ENCODE measurements at regions not wholly inside any gene's neighbourhood (a gene's known extent, or its start where the extent isn't known, plus 50 kb on each side); places are given as distances from the start of the nearest gene placed in this dataset.

- no peak for TF ChIP-seq YY1 (IDR thresholded peaks at IDR 0.05; ENCODE audit: low read depth)
- no peak for TF ChIP-seq EP300 (IDR thresholded peaks at IDR 0.05; ENCODE audit: borderline replicate concordance)
- TF ChIP-seq, protein P1, sequence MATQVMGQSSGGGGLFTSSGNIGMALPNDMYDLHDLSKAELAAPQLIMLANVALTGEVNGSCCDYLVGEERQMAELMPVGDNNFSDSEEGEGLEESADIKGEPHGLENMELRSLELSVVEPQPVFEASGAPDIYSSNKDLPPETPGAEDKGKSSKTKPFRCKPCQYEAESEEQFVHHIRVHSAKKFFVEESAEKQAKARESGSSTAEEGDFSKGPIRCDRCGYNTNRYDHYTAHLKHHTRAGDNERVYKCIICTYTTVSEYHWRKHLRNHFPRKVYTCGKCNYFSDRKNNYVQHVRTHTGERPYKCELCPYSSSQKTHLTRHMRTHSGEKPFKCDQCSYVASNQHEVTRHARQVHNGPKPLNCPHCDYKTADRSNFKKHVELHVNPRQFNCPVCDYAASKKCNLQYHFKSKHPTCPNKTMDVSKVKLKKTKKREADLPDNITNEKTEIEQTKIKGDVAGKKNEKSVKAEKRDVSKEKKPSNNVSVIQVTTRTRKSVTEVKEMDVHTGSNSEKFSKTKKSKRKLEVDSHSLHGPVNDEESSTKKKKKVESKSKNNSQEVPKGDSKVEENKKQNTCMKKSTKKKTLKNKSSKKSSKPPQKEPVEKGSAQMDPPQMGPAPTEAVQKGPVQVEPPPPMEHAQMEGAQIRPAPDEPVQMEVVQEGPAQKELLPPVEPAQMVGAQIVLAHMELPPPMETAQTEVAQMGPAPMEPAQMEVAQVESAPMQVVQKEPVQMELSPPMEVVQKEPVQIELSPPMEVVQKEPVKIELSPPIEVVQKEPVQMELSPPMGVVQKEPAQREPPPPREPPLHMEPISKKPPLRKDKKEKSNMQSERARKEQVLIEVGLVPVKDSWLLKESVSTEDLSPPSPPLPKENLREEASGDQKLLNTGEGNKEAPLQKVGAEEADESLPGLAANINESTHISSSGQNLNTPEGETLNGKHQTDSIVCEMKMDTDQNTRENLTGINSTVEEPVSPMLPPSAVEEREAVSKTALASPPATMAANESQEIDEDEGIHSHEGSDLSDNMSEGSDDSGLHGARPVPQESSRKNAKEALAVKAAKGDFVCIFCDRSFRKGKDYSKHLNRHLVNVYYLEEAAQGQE (IDR thresholded peaks at IDR 0.05; ENCODE audit: low read depth), result no peak
- no peak for TF ChIP-seq CEBPB (IDR thresholded peaks at IDR 0.05)
- no peak for TF ChIP-seq EGR1 (IDR thresholded peaks at IDR 0.05)
- no peak for TF ChIP-seq RAD21 (IDR thresholded peaks at IDR 0.05; ENCODE audit: low read depth)
- no peak for TF ChIP-seq CREB1 (IDR thresholded peaks at IDR 0.05; ENCODE audit: low read depth)
- no peak for TF ChIP-seq MAX (IDR thresholded peaks at IDR 0.05)
- TF ChIP-seq, protein P2, sequence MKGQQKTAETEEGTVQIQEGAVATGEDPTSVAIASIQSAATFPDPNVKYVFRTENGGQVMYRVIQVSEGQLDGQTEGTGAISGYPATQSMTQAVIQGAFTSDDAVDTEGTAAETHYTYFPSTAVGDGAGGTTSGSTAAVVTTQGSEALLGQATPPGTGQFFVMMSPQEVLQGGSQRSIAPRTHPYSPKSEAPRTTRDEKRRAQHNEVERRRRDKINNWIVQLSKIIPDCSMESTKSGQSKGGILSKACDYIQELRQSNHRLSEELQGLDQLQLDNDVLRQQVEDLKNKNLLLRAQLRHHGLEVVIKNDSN (IDR thresholded peaks at IDR 0.05), result no peak
- TF ChIP-seq FOXM1 (IDR thresholded peaks at IDR 0.05; ENCODE audit: borderline replicate concordance, low read depth), result no peak
- no peak for TF ChIP-seq TAF1 (IDR thresholded peaks at IDR 0.05; ENCODE audit: low read depth)
- TF ChIP-seq TCF12 (IDR thresholded peaks at IDR 0.05; ENCODE audit: low read depth), result no peak
- TF ChIP-seq TEAD4 (IDR thresholded peaks at IDR 0.05), result no peak
Measured at GRCh38 chr1:57475366-57475765, 51.5 kb upstream of the DAB1 start.

Data from Ishikawa (cell line).